HCT116 (cell line): ENCODE measurements at regions not wholly inside any gene's neighbourhood (a gene's known extent, or its start where the extent isn't known, plus 50 kb on each side); places are given as distances from the start of the nearest gene placed in this dataset.

Source experiments
- CEBPB ChIP-seq: IDR thresholded peaks from 2 replicates; pipeline ENCODE4 v1.6.1; 2012; ENCODE audit warnings: low read depth
- EZH2 ChIP-seq: fragments of 200-600 bp; sonication (generic); IDR thresholded peaks from 2 replicates; pipeline ENCODE4 v1.6.1; 2017; ENCODE audit warnings: antibody characterized with exemption, mixed run types
- JUND ChIP-seq: IDR thresholded peaks from 2 replicates; pipeline ENCODE4 v1.6.1; 2012
- POLR2A ChIP-seq: IDR thresholded peaks from 2 replicates; pipeline ENCODE4 v1.7.0; 2011; ENCODE audit warnings: borderline replicate concordance; ENCODE audit not compliant: insufficient read depth, insufficient read length; ENCODE audit errors: extremely low read depth
- POLR2AphosphoS5 ChIP-seq: IDR thresholded peaks from 2 replicates; pipeline ENCODE4 v1.6.1; 2011; ENCODE audit warnings: mild to moderate bottlenecking, low read depth, low read length, moderate library complexity
- RAD21 ChIP-seq: IDR thresholded peaks from 2 replicates; pipeline ENCODE4 v1.6.1; 2012; ENCODE audit warnings: low read depth, mild to moderate bottlenecking
- TF ChIP-seq, protein P1 (sequence below), 3 experiments: fragments of 200-600 bp in 1 of 3; sonication (generic) in 1 of 3; IDR thresholded peaks in 2 of 3; conservative IDR thresholded peaks in 1 of 3; 2 replicates each; pipeline ENCODE4 v1.5.1; 2012 to 2017; ENCODE audit warnings: low read depth in 2 of 3, low read length in 2 of 3, antibody characterized with exemption in 1 of 3, borderline replicate concordance in 1 of 3, control low read depth in 1 of 3, mild to moderate bottlenecking in 1 of 3, mixed read lengths in 1 of 3, mixed run types in 1 of 3, moderate library complexity in 1 of 3; ENCODE audit not compliant: insufficient read depth in 1 of 3
- TF ChIP-seq, protein P2 (sequence below): IDR thresholded peaks from 2 replicates; pipeline ENCODE4 v1.6.1; 2012
- TF ChIP-seq, protein P3 (sequence below): IDR thresholded peaks from 2 replicates; pipeline ENCODE4 v1.6.1; 2012

DNA sequence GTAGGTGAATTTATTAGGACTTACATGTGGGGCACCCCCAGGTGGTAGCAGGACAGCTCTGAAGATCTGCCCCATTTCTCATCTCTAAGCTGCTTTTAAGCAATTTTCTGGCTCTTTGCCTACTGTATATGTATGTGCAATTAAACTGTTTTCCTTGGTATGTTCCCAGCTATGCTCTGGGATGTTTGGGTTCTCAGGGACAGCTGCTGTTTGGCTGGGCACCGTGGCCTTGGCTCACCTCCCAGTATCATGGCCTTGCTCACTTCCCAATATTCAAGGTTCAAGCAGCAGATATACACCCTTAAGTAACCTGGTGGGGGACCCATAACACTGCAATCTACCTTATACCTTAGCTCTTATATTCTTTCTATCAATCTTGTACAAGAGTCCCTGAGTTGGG is 53.7 kb upstream of the KITLG start:
- TF ChIP-seq POLR2A (no peak), POLR2AphosphoS5 (no peak), EZH2 (no peak), CEBPB (no peak), RAD21 (no peak; the same call in 1 of the 2 replicates), JUND (no peak)
- TF ChIP-seq, protein P1, sequence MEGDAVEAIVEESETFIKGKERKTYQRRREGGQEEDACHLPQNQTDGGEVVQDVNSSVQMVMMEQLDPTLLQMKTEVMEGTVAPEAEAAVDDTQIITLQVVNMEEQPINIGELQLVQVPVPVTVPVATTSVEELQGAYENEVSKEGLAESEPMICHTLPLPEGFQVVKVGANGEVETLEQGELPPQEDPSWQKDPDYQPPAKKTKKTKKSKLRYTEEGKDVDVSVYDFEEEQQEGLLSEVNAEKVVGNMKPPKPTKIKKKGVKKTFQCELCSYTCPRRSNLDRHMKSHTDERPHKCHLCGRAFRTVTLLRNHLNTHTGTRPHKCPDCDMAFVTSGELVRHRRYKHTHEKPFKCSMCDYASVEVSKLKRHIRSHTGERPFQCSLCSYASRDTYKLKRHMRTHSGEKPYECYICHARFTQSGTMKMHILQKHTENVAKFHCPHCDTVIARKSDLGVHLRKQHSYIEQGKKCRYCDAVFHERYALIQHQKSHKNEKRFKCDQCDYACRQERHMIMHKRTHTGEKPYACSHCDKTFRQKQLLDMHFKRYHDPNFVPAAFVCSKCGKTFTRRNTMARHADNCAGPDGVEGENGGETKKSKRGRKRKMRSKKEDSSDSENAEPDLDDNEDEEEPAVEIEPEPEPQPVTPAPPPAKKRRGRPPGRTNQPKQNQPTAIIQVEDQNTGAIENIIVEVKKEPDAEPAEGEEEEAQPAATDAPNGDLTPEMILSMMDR (IDR thresholded peaks at IDR 0.05 in 2 of 3, conservative IDR thresholded peaks at IDR 0.05 in 1 of 3; ENCODE audit: borderline replicate concordance in 1 of 3, insufficient read depth in 1 of 3, low read depth in 2 of 3, low read length in 2 of 3) = no peak
- TF ChIP-seq, protein P2, sequence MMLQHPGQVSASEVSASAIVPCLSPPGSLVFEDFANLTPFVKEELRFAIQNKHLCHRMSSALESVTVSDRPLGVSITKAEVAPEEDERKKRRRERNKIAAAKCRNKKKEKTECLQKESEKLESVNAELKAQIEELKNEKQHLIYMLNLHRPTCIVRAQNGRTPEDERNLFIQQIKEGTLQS = no peak
- TF ChIP-seq, protein P3, sequence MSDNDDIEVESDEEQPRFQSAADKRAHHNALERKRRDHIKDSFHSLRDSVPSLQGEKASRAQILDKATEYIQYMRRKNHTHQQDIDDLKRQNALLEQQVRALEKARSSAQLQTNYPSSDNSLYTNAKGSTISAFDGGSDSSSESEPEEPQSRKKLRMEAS = no peak
